Mesodermal cell (in vitro differentiated cells): ENCODE measurements at regions not wholly inside any gene's neighbourhood (a gene's known extent, or its start where the extent isn't known, plus 50 kb on each side); places are given as distances from the start of the nearest gene placed in this dataset.

Experiments used
- H3K27ac ChIP-seq: 2 replicates; pipeline ENCODE4 v1.7.0; 2013; ENCODE audit warnings: mild to moderate bottlenecking, low read depth, low read length, moderate library complexity; ENCODE audit not compliant: severe bottlenecking
- H3K36me3 ChIP-seq: 2 replicates; pipeline ENCODE4 v1.7.1; 2013; ENCODE audit warnings: mild to moderate bottlenecking, low read length, moderate library complexity; ENCODE audit not compliant: control insufficient read depth, insufficient read depth
- H3K4me1 ChIP-seq: one replicate; pipeline ENCODE4 v1.7.1; 2013; ENCODE audit warnings: mild to moderate bottlenecking, low read length; ENCODE audit not compliant: insufficient read depth, control insufficient read depth, poor library complexity, severe bottlenecking
- H3K4me3 ChIP-seq: 2 replicates; pipeline ENCODE4 v1.7.0; 2013; ENCODE audit warnings: low read length, control low read depth, mild to moderate bottlenecking; ENCODE audit not compliant: insufficient read depth, poor library complexity, severe bottlenecking; ENCODE audit errors: extremely low read depth
- H3K9me3 ChIP-seq: 2 replicates; pipeline ENCODE4 v1.7.1; 2013; ENCODE audit warnings: mild to moderate bottlenecking, low read length, moderate library complexity; ENCODE audit not compliant: control insufficient read depth
- WGBS, 2 experiments: methylation state at CpG; one replicate each; pipeline ENCODE4 v1.1.5; 2013; ENCODE audit warnings: missing lambda C conversion rate in 2 of 2; ENCODE audit not compliant: insufficient coverage in 2 of 2; 5-methylcytosine and 5-hydroxymethylcytosine counted together

- peaks cover 45% of the 10 kb centered on the region for H3K4me1 ChIP-seq
- H3K36me3 ChIP-seq: no peaks in the 10 kb centered on the region
- 41 to 50% methylated on average over 5 to 7 of the region's 16 CpGs for WGBS, 2 experiments
- H3K9me3 ChIP-seq: no peaks in the 10 kb centered on the region
- H3K27ac ChIP-seq: peak overlapping the region; percentile 79
- H3K4me3 ChIP-seq: no peak overlapping the region
Measured at GRCh38 chr20:53752971-53753879, 159.6 kb upstream of the ZNF217 start.

GRCh38 chr20:53752583-53752970 lies 158.9 kb upstream of the ZNF217 start:
- H3K36me3 ChIP-seq: no peaks in the 10 kb centered on the region
- peak overlapping the region; percentile 37 for H3K27ac ChIP-seq
- no peak overlapping the region for H3K4me3 ChIP-seq
- 17 to 30% methylated on average over 2 of the region's 3 CpGs for WGBS, 2 experiments
- no peaks in the 10 kb centered on the region for H3K9me3 ChIP-seq
- peaks cover 45% of the 10 kb centered on the region for H3K4me1 ChIP-seq

GRCh38 chr20:53751620-53752318 lies 158.1 kb upstream of the ZNF217 start:
- Histone ChIP-seq H3K4me3 (no peak overlapping the region), H3K9me3 (no peaks in the 10 kb centered on the region), H3K36me3 (no peaks in the 10 kb centered on the region), H3K27ac (peak overlapping the region; percentile 90), H3K4me1 (peaks cover 45% of the 10 kb centered on the region)
- WGBS, 2 experiments: 70 to 100% methylated on average over 2 to 5 of the region's 9 CpGs

- WGBS, 2 experiments: 59 to 72% methylated on average over 10 to 11 of the region's 14 CpGs
- H3K4me3 ChIP-seq: no peak overlapping the region
Measured at GRCh38 chr20:53750827-53751619, 157.4 kb upstream of the ZNF217 start.

GRCh38 chr20:53749499-53749898 lies 155.9 kb upstream of the ZNF217 start:
- Histone ChIP-seq H3K9me3 (no peaks in the 10 kb centered on the region), H3K36me3 (no peaks in the 10 kb centered on the region), H3K4me1 (peaks cover 45% of the 10 kb centered on the region), H3K4me3 (no peak overlapping the region), H3K27ac (peak overlapping the region; percentile 11)
- WGBS, 2 experiments: 50% methylated on average over 1 of the region's 1 CpG; no CpG with 5 or more reads in 1 of the 2 experiments

More at GRCh38 chr20:53750827-53751619, 157.4 kb upstream of the ZNF217 start:
- H3K9me3 ChIP-seq: no peaks in the 10 kb centered on the region
- no peaks in the 10 kb centered on the region for H3K36me3 ChIP-seq
- H3K27ac ChIP-seq: peak overlapping the region; percentile 90
- H3K4me1 ChIP-seq: peaks cover 45% of the 10 kb centered on the region

- H3K4me3 ChIP-seq: no peak overlapping the region
- H3K36me3 ChIP-seq: no peaks in the 10 kb centered on the region
- H3K4me1 ChIP-seq: peaks cover 42% of the 10 kb centered on the region
- H3K27ac ChIP-seq: peak overlapping the region; percentile 55
- 77 to 81% methylated on average over 4 of the region's 6 CpGs for WGBS, 2 experiments
- H3K9me3 ChIP-seq: no peaks in the 10 kb centered on the region
Measured at GRCh38 chr20:53748821-53749421, 155.3 kb upstream of the ZNF217 start.

- Histone ChIP-seq H3K27ac (no peak overlapping the region), H3K9me3 (no peaks in the 10 kb centered on the region), H3K4me3 (no peak overlapping the region), H3K36me3 (no peaks in the 10 kb centered on the region), H3K4me1 (peaks cover 35% of the 10 kb centered on the region)
- WGBS, 2 experiments: 78 to 88% methylated on average over 1 to 2 of the region's 2 CpGs
Measured at GRCh38 chr20:53748176-53748575, 154.5 kb upstream of the ZNF217 start.

- no peaks in the 10 kb centered on the region for H3K9me3 ChIP-seq
- WGBS, 2 experiments: 81 to 83% methylated on average over 9 of the region's 12 CpGs
- no peaks in the 10 kb centered on the region for H3K36me3 ChIP-seq
- H3K4me1 ChIP-seq: peaks cover 24% of the 10 kb centered on the region
- no peak overlapping the region for H3K27ac ChIP-seq
- H3K4me3 ChIP-seq: no peak overlapping the region
Measured at GRCh38 chr20:53743607-53744260, 150.1 kb upstream of the ZNF217 start.

- Histone ChIP-seq H3K4me3 (no peak overlapping the region), H3K4me1 (peaks cover 32% of the 10 kb centered on the region), H3K9me3 (no peaks in the 10 kb centered on the region), H3K36me3 (no peaks in the 10 kb centered on the region), H3K27ac (no peak overlapping the region)
- 95 to 100% methylated on average over 1 to 2 of the region's 3 CpGs for WGBS, 2 experiments
Measured at GRCh38 chr20:53742685-53743081, 149.0 kb upstream of the ZNF217 start.

GRCh38 chr20:53741726-53742028 lies 148.0 kb upstream of the ZNF217 start:
- Histone ChIP-seq H3K36me3 (no peaks in the 10 kb centered on the region), H3K9me3 (no peaks in the 10 kb centered on the region), H3K4me3 (no peak overlapping the region), H3K4me1 (peaks cover 42% of the 10 kb centered on the region), H3K27ac (no peak overlapping the region)
- 90% methylated on average over 1 of the region's 3 CpGs; no CpG with 5 or more reads in 1 of the 2 experiments for WGBS, 2 experiments
